ENCODE measurements at regions not wholly inside any gene's neighbourhood (a gene's known extent, or its start where the extent isn't known, plus 50 kb on each side); places are given as distances from the start of the nearest gene placed in this dataset.

DNA sequence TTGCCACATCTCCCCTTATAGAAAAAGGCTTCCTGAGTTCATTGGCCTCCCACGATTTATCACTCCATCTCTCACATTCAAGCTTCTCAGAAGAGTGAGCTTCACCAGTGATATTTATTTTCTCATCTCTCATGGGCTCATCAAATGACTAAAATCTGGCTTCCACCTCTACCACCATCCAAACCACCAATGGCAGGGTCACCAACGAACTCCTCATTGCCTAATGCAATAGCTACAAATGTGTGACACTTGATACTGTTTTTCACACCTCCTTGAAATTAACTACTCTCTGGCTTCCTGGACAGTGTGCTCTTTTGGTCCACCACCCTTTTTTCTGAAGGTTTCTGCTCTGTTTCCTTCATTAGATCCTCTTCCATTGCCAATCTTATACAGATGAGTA, 129.0 kb downstream of the SH2D1A start:
- RAD21 ChIA-PET (ENCODE audit: unreplicated experiment), result interaction anchor here (1.2 kb wide), 1 partner anchor 14 kb away, joined by 3 read pairs; no protein-coding TSS in a partner anchor
- CTCF ChIA-PET, result interaction anchor here (1.1 kb wide), 1 partner anchor 64 kb away, joined by 3 read pairs; no protein-coding TSS in a partner anchor

GRCh38 chrX:124476562-124476961, 130.2 kb downstream of the SH2D1A start:
- Histone ChIP-seq H3K79me2 (ENCODE audit: control insufficient read depth, insufficient read depth, low read length) (no peaks in the 10 kb centered on the region), H3K36me3 (ENCODE audit: control insufficient read depth in 2 of 2, insufficient read depth in 2 of 2, low read length in 1 of 2) (no peaks in the 10 kb centered on the region), H3K9ac (ENCODE audit: control insufficient read depth, insufficient read depth, low read length) (no peak overlapping the region), H4K20me1 (ENCODE audit: control insufficient read depth, insufficient read depth) (no peaks in the 10 kb centered on the region), H3K4me3 (no peak overlapping the region), H2AFZ (ENCODE audit: control insufficient read depth, low read depth, low read length) (no peak overlapping the region), H3K27ac (ENCODE audit: control insufficient read depth, insufficient read depth) (no peak overlapping the region), H3K4me2 (ENCODE audit: control insufficient read depth, insufficient read depth) (no peak overlapping the region), H3K9me3 (replicated peaks; ENCODE audit: control insufficient read depth, insufficient read depth, low read length) (no peaks in the 10 kb centered on the region), H3K27me3 (replicated peaks in 1 of 2; ENCODE audit: control insufficient read depth in 2 of 2, insufficient read depth in 2 of 2, low read length in 1 of 2) (no peaks in the 10 kb centered on the region), H3K4me1 (ENCODE audit: control insufficient read depth, insufficient read depth, low read length) (no peaks in the 10 kb centered on the region)
- in situ Hi-C loops (cut with MboI) (no loop called here), intact Hi-C loops (cut with micrococcal nuclease; ENCODE audit: unreplicated experiment) (no loop called here)
- DNase-seq (ENCODE audit: low read depth, low spot score) (no peak), ATAC-seq (peak; percentile 75), FAIRE-seq (no peak)
- RAD21 ChIA-PET (ENCODE audit: unreplicated experiment), result interaction anchor here (0.8 to 1.4 kb wide), 2 partner anchors 28 to 81 kb away, joined by 4 read pairs; no protein-coding TSS in a partner anchor
- SMC1A ChIA-PET (ENCODE audit: uncharacterized antibody, unreplicated experiment), result interaction anchor here (1.8 kb wide), 1 partner anchor 19 kb away, joined by 5 read pairs; no protein-coding TSS in a partner anchor
- BruUV-seq (replicated peaks), result no TSS peak
- CTCF ChIA-PET, result no interaction called here
- 50% methylated on average over 2 of the region's 2 CpGs for WGBS (ENCODE audit: insufficient coverage, insufficient replicate concordance, low lambda C conversion rate, missing lambda C conversion rate)
- no peak for TF ChIP-seq TAF1 (IDR thresholded peaks at IDR 0.05; ENCODE audit: borderline replicate concordance, low read depth, low read length)
- peak; percentile 49; the same call in 1 of the 2 replicates for TF ChIP-seq DPF2 (IDR thresholded peaks at IDR 0.05)
- peak; percentile 69 for TF ChIP-seq ATF7 (IDR thresholded peaks at IDR 0.05; ENCODE audit: low read depth)
- no peak for TF ChIP-seq SP1 (IDR thresholded peaks at IDR 0.05; ENCODE audit: low read depth, low read length)
- TF ChIP-seq MYB (IDR thresholded peaks at IDR 0.05; ENCODE audit: borderline replicate concordance, low read depth, low read length), result no peak
- TF ChIP-seq MTA2 (IDR thresholded peaks at IDR 0.05; ENCODE audit: low read depth), result peak; percentile 56; the same call in 1 of the 2 replicates
- POLR2A ChIA-PET, result interaction anchor here (1.4 kb wide), 1 partner anchor 17 kb away, joined by 5 read pairs; no protein-coding TSS in a partner anchor

More for the DNA sequence above, 129.0 kb downstream of the SH2D1A start:
- Histone ChIP-seq H3K4me2 (ENCODE audit: control insufficient read depth, insufficient read depth) (no peak overlapping the region), H3K36me3 (ENCODE audit: control insufficient read depth in 2 of 2, insufficient read depth in 2 of 2, low read length in 1 of 2) (no peaks in the 10 kb centered on the region), H3K9me3 (replicated peaks; ENCODE audit: control insufficient read depth, insufficient read depth, low read length) (no peaks in the 10 kb centered on the region), H3K4me1 (ENCODE audit: control insufficient read depth, insufficient read depth, low read length) (no peaks in the 10 kb centered on the region), H2AFZ (ENCODE audit: control insufficient read depth, low read depth, low read length) (no peak overlapping the region), H3K9ac (ENCODE audit: control insufficient read depth, insufficient read depth, low read length) (no peak overlapping the region), H3K27me3 (replicated peaks in 1 of 2; ENCODE audit: control insufficient read depth in 2 of 2, insufficient read depth in 2 of 2, low read length in 1 of 2) (no peaks in the 10 kb centered on the region), H4K20me1 (ENCODE audit: control insufficient read depth, insufficient read depth) (no peaks in the 10 kb centered on the region), H3K79me2 (ENCODE audit: control insufficient read depth, insufficient read depth, low read length) (no peaks in the 10 kb centered on the region), H3K27ac (ENCODE audit: control insufficient read depth, insufficient read depth) (no peak overlapping the region), H3K4me3 (no peak overlapping the region)
- DNase-seq (ENCODE audit: low read depth, low spot score), result no peak
- no TSS peak for BruUV-seq (replicated peaks)
- 2% methylated on average over 2 of the region's 2 CpGs for WGBS (ENCODE audit: insufficient coverage, insufficient replicate concordance, low lambda C conversion rate, missing lambda C conversion rate)
- no peak for ATAC-seq
- POLR2A ChIA-PET, result no interaction called here
- SMC1A ChIA-PET (ENCODE audit: uncharacterized antibody, unreplicated experiment), result interaction anchor here (1.4 to 1.8 kb wide), 2 partner anchors 17 to 18 kb away, joined by 4 to 5 read pairs; no protein-coding TSS in a partner anchor
- no peak for TF ChIP-seq KLF5 (IDR thresholded peaks at IDR 0.05; ENCODE audit: partially characterized antibody)
- peak; percentile 42; the same call in 1 of the 2 replicates for TF ChIP-seq MTA2 (IDR thresholded peaks at IDR 0.05; ENCODE audit: low read depth)
- 0 out of 2 replicates have a peak, but pooled peaks have one; percentile 14 for TF ChIP-seq IKZF1 (conservative IDR thresholded peaks at IDR 0.05)
- TF ChIP-seq SMARCA5 (IDR thresholded peaks at IDR 0.05), result no peak
- peak; percentile 86 for TF ChIP-seq NR2F1 (conservative IDR thresholded peaks at IDR 0.05)
- no peak for FAIRE-seq
- in situ Hi-C loops (cut with MboI), result no loop called here
- intact Hi-C loops (cut with micrococcal nuclease; ENCODE audit: unreplicated experiment), result no loop called here
